IMR-90 (cell line): ENCODE measurements at regions not wholly inside any gene's neighbourhood (a gene's known extent, or its start where the extent isn't known, plus 50 kb on each side); places are given as distances from the start of the nearest gene placed in this dataset.

Experiments
- ATAC-seq: fragments of 200-7000 bp; cut with Tn5 transposase; 2 replicates; pipeline ENCODE4 v1.9.1; 2020; ENCODE audit warnings: low read depth, mild to moderate bottlenecking, moderate library complexity
- BruUV-seq: library from RNA; stranded (reverse); fragments of 400-500 nt; replicated peaks from 2 replicates; lab custom pipeline; 2021; lab: Mats Ljungman, UMichigan
- CTCF ChIA-PET: fragments of 300-600 bp; formaldehyde crosslinking; extraction: SDS; loops from one replicate; lab custom pipeline; 2021; ENCODE audit warnings: antibody characterized with exemption; lab: Yijun Ruan, JAX
- POLR2A ChIA-PET: fragments of 300-600 bp; sonication (Branson Sonifier 250); formaldehyde crosslinking; loops from one replicate; lab custom pipeline; 2022; ENCODE audit warnings: antibody characterized with exemption; ENCODE audit not compliant: unreplicated experiment; lab: Charles Lee
- DNase-seq: peaks from one replicate; pipeline ENCODE4 v3.0.0; 2013
- H2AFZ ChIP-seq: replicated peaks from 2 replicates; pipeline ENCODE3; 2013; ENCODE audit warnings: low read length, mild to moderate bottlenecking; ENCODE audit not compliant: poor library complexity
- H2AK5ac ChIP-seq: 2 replicates; pipeline ENCODE4 v1.6.1; 2013; ENCODE audit warnings: low read depth, low read length, inconsistent platforms
- H2AK9ac ChIP-seq: replicated peaks from 2 replicates; pipeline ENCODE3; 2013; ENCODE audit warnings: mild to moderate bottlenecking, low read depth, low read length, moderate library complexity; ENCODE audit not compliant: poor library complexity
- H2BK120ac ChIP-seq: 2 replicates; pipeline ENCODE4 v1.6.1; 2013; ENCODE audit warnings: low read depth, low read length, inconsistent platforms
- H2BK15ac ChIP-seq: 3 replicates; pipeline ENCODE4 v1.6.1; 2013; ENCODE audit warnings: low read depth, low read length, inconsistent platforms
- H2BK20ac ChIP-seq: 2 replicates; pipeline ENCODE4 v1.6.1; 2013; ENCODE audit warnings: low read depth, mild to moderate bottlenecking, inconsistent platforms, low read length, moderate library complexity
- H2BK5ac ChIP-seq: 2 replicates; pipeline ENCODE4 v1.6.1; 2013; ENCODE audit warnings: mild to moderate bottlenecking, low read depth, low read length, inconsistent platforms; ENCODE audit not compliant: poor library complexity, severe bottlenecking
- H3K14ac ChIP-seq: replicated peaks from 2 replicates; pipeline ENCODE4 v1.6.1; 2013; ENCODE audit warnings: low read depth, low read length, inconsistent platforms
- H3K18ac ChIP-seq: 2 replicates; pipeline ENCODE4 v1.6.1; 2013; ENCODE audit warnings: low read depth, low read length, control low read depth
- H3K23ac ChIP-seq: 2 replicates; pipeline ENCODE4 v1.6.1; 2013; ENCODE audit warnings: low read depth, low read length, inconsistent platforms
- H3K27ac ChIP-seq: 2 replicates; pipeline ENCODE4 v1.5.1; 2013; ENCODE audit warnings: mild to moderate bottlenecking, control low read depth, low read length; ENCODE audit not compliant: insufficient read depth
- H3K27me3 ChIP-seq: 2 replicates; pipeline ENCODE4 v1.6.1; 2013; ENCODE audit warnings: low read length; ENCODE audit not compliant: control insufficient read depth, insufficient read depth
- H3K36me3 ChIP-seq: 2 replicates; pipeline ENCODE4 v1.6.1; 2013; ENCODE audit warnings: low read length, mixed read lengths; ENCODE audit not compliant: control insufficient read depth, insufficient read depth
- H3K4ac ChIP-seq: 2 replicates; pipeline ENCODE4 v1.6.1; 2013; ENCODE audit warnings: low read depth, low read length, inconsistent platforms
- H3K4me1 ChIP-seq: 2 replicates; pipeline ENCODE4 v1.6.1; 2013; ENCODE audit warnings: low read length, mixed read lengths; ENCODE audit not compliant: control insufficient read depth, insufficient read depth
- H3K4me2 ChIP-seq: 2 replicates; pipeline ENCODE4 v1.6.1; 2013; ENCODE audit warnings: low read depth, mild to moderate bottlenecking, control low read depth, low read length, moderate library complexity
- H3K4me3 ChIP-seq: 2 replicates; pipeline ENCODE4 v1.5.1; 2013; ENCODE audit warnings: low read depth, mild to moderate bottlenecking, control low read depth, low read length, moderate library complexity; ENCODE audit not compliant: insufficient read depth
- H3K56ac ChIP-seq: 2 replicates; pipeline ENCODE4 v1.6.1; 2013; ENCODE audit warnings: low read length, inconsistent platforms; ENCODE audit not compliant: insufficient read depth; ENCODE audit errors: extremely low read depth
- H3K79me1 ChIP-seq, 2 experiments: 2 replicates each; pipeline ENCODE4 v1.6.1; 2013; ENCODE audit warnings: low read length in 2 of 2, inconsistent platforms in 1 of 2, low read depth in 1 of 2
- H3K9ac ChIP-seq: 2 replicates; pipeline ENCODE4 v1.6.1; 2013; ENCODE audit warnings: low read depth, low read length, control low read depth
- H3K9me1 ChIP-seq: 2 replicates; pipeline ENCODE4 v1.6.1; 2013; ENCODE audit warnings: low read length, inconsistent platforms; ENCODE audit not compliant: insufficient read depth
- H3K9me3 ChIP-seq: 2 replicates; pipeline ENCODE4 v1.6.1; 2013; ENCODE audit warnings: low read length; ENCODE audit not compliant: control insufficient read depth, insufficient read depth
- H4K20me1 ChIP-seq: 2 replicates; pipeline ENCODE4 v1.6.1; 2013; ENCODE audit warnings: low read length, inconsistent platforms; ENCODE audit not compliant: insufficient read depth
- H4K5ac ChIP-seq: 2 replicates; pipeline ENCODE4 v1.6.1; 2013; ENCODE audit warnings: mild to moderate bottlenecking, low read depth, low read length, control low read depth
- H4K8ac ChIP-seq, 2 experiments: 2 replicates each; pipeline ENCODE4 v1.6.1; 2013; ENCODE audit warnings: low read depth in 2 of 2, low read length in 2 of 2, control low read depth in 1 of 2, inconsistent platforms in 1 of 2
- H4K91ac ChIP-seq: 2 replicates; pipeline ENCODE4 v1.6.1; 2013; ENCODE audit warnings: low read depth, low read length, inconsistent platforms; ENCODE audit not compliant: insufficient read depth
- BHLHE40 ChIP-seq: fragments of 150-350 bp; IDR thresholded peaks from 2 replicates; pipeline ENCODE4 v1.6.1; 2016; ENCODE audit warnings: mild to moderate bottlenecking, low read depth, low read length
- CEBPB ChIP-seq: IDR thresholded peaks from 2 replicates; pipeline ENCODE4 v1.6.1; 2012; ENCODE audit warnings: low read depth, low read length, improper control_type of control experiment
- CHD1 ChIP-seq: IDR thresholded peaks from 2 replicates; pipeline ENCODE4 v1.6.1; 2012; ENCODE audit warnings: low read depth, low read length, improper control_type of control experiment
- CTCF ChIP-seq: conservative IDR thresholded peaks from 2 replicates; pipeline ENCODE4 v1.5.1; 2012; ENCODE audit warnings: mild to moderate bottlenecking, low read depth, low read length, improper control_type of control experiment
- ELK1 ChIP-seq: fragments of 150-350 bp; IDR thresholded peaks from 2 replicates; pipeline ENCODE4 v1.6.1; 2016; ENCODE audit warnings: low read depth, mild to moderate bottlenecking, low read length, moderate library complexity, borderline replicate concordance
- FOS ChIP-seq: fragments of 150-350 bp; IDR thresholded peaks from 2 replicates; pipeline ENCODE4 v1.6.1; 2016; ENCODE audit warnings: low read depth, low read length
- MAFK ChIP-seq: IDR thresholded peaks from 2 replicates; pipeline ENCODE4 v1.6.1; 2012; ENCODE audit warnings: low read depth, low read length, improper control_type of control experiment
- MAZ ChIP-seq: IDR thresholded peaks from 2 replicates; pipeline ENCODE4 v1.6.1; 2012; ENCODE audit warnings: low read depth, mild to moderate bottlenecking, low read length, improper control_type of control experiment, moderate library complexity, borderline replicate concordance
- NFE2L2 ChIP-seq: fragments of 150-350 bp; IDR thresholded peaks from 2 replicates; pipeline ENCODE4 v1.6.1; 2016; ENCODE audit warnings: low read depth, mild to moderate bottlenecking, low read length
- POLR2A ChIP-seq: IDR thresholded peaks from 2 replicates; pipeline ENCODE4 v1.6.1; 2012; ENCODE audit warnings: mild to moderate bottlenecking, low read depth, low read length
- RAD21 ChIP-seq: IDR thresholded peaks from 2 replicates; pipeline ENCODE4 v1.6.1; 2012; ENCODE audit warnings: low read length, improper control_type of control experiment
- RCOR1 ChIP-seq: IDR thresholded peaks from 2 replicates; pipeline ENCODE4 v1.6.1; 2012; ENCODE audit warnings: mild to moderate bottlenecking, low read length, improper control_type of control experiment; ENCODE audit not compliant: insufficient replicate concordance
- USF2 ChIP-seq: fragments of 150-350 bp; IDR thresholded peaks from 2 replicates; pipeline ENCODE4 v1.6.1; 2017; ENCODE audit warnings: mild to moderate bottlenecking, antibody characterized with exemption, low read length, low read depth
- WGBS, 2 experiments: methylation state at CpG; one replicate each; pipeline versions ENCODE4 v1.1.5 to v1.1.7; 2013; ENCODE audit warnings: missing lambda C conversion rate in 2 of 2; ENCODE audit not compliant: insufficient read length in 1 of 2; ENCODE audit errors: extremely low coverage in 2 of 2; 5-methylcytosine and 5-hydroxymethylcytosine counted together
- dilution Hi-C: fragments of 300-500 bp; cut with HindIII; formaldehyde crosslinking; loops from one replicate; pipeline ENCODE4 v1.14.3; 2018; ENCODE audit warnings: low sequenced_read_pairs; ENCODE audit not compliant: unreplicated experiment
- in situ Hi-C: fragments of 300-500 bp; cut with MboI; formaldehyde crosslinking; loops from 3 replicates; pipeline ENCODE4 v1.14.3; 2019; ENCODE audit warnings: low sequenced_read_pairs, inconsistent platforms, mixed read lengths
- intact Hi-C: fragments of 100-400 bp; cut with micrococcal nuclease; formaldehyde crosslinking; loops from 2 replicates; pipeline ENCODE4 v1.10.0; 2022

- dilution Hi-C loops (no loop called here), in situ Hi-C loops (no loop called here), intact Hi-C loops (no loop called here)
- Histone ChIP-seq H2AK9ac (no peak overlapping the region), H2BK15ac (no peak overlapping the region), H3K4me3 (no peak overlapping the region), H3K9me3 (no peaks in the 10 kb centered on the region), H2BK20ac (no peak overlapping the region), H3K4me1 (no peaks in the 10 kb centered on the region), H3K27me3 (no peaks in the 10 kb centered on the region), H4K91ac (no peak overlapping the region), H3K18ac (no peak overlapping the region), H2AK5ac (no peak overlapping the region), H3K56ac (no peak overlapping the region), H2AFZ (no peak overlapping the region), H3K4me2 (no peak overlapping the region), H3K9ac (no peak overlapping the region), H2BK120ac (no peak overlapping the region), H4K5ac (no peak overlapping the region), H3K79me1 (no peaks in the 10 kb centered on the region), H3K4ac (no peak overlapping the region), H3K9me1 (no peaks in the 10 kb centered on the region), H2BK5ac (no peak overlapping the region), H4K8ac (no peak overlapping the region), H3K27ac (no peak overlapping the region), H3K14ac (no peak overlapping the region), H4K20me1 (no peaks in the 10 kb centered on the region), H3K36me3 (no peaks in the 10 kb centered on the region), H3K23ac (no peak overlapping the region)
- DNase-seq: no peak
- ChIA-PET CTCF (no interaction called here), POLR2A (no interaction called here)
- no peak for ATAC-seq
- TF ChIP-seq CHD1 (no peak), BHLHE40 (no peak), ELK1 (no peak), FOS (no peak), USF2 (no peak), RAD21 (no peak), POLR2A (no peak), CTCF (no peak), MAFK (no peak), NFE2L2 (no peak), RCOR1 (no peak), CEBPB (no peak), MAZ (no peak)
- WGBS, 2 experiments: no CpG with 5 or more reads among the region's 2 CpGs
- BruUV-seq: no TSS peak
Measured at GRCh38 chr10:53109320-53109719, 336.7 kb upstream of the MBL2 start.
